Mesendoderm (in vitro differentiated cells): ENCODE measurements at regions not wholly inside any gene's neighbourhood (a gene's known extent, or its start where the extent isn't known, plus 50 kb on each side); places are given as distances from the start of the nearest gene placed in this dataset.

Source experiments
- DNase-seq: peaks from one replicate; pipeline ENCODE4 v3.0.0; 2013
- H2AK5ac ChIP-seq: 2 replicates; pipeline ENCODE4 v1.6.1; 2013; ENCODE audit warnings: low read length, inconsistent platforms
- H2BK120ac ChIP-seq: 2 replicates; pipeline ENCODE4 v1.6.1; 2013; ENCODE audit warnings: low read depth, mild to moderate bottlenecking, low read length, moderate library complexity, mixed read lengths
- H2BK15ac ChIP-seq: replicated peaks from 2 replicates; pipeline ENCODE4 v1.6.1; 2013; ENCODE audit warnings: low read depth, mild to moderate bottlenecking, moderate library complexity
- H2BK5ac ChIP-seq: 2 replicates; pipeline ENCODE4 v1.6.1; 2013; ENCODE audit warnings: low read length, inconsistent platforms
- H3K18ac ChIP-seq: 2 replicates; pipeline ENCODE4 v1.6.1; 2013; ENCODE audit warnings: mild to moderate bottlenecking, low read length, mixed read lengths
- H3K23ac ChIP-seq: one replicate; pipeline ENCODE4 v1.6.1; 2013; ENCODE audit warnings: low read length
- H3K27ac ChIP-seq: 2 replicates; pipeline ENCODE4 v1.5.1; 2013; ENCODE audit warnings: low read depth, mild to moderate bottlenecking, inconsistent platforms, low read length, moderate library complexity
- H3K27me3 ChIP-seq: 2 replicates; pipeline ENCODE4 v1.6.1; 2013; ENCODE audit warnings: low read length, control low read depth, mild to moderate bottlenecking, inconsistent platforms; ENCODE audit not compliant: insufficient read depth, poor library complexity
- H3K36me3 ChIP-seq: 2 replicates; pipeline ENCODE4 v1.6.1; 2013; ENCODE audit warnings: low read length, inconsistent platforms; ENCODE audit not compliant: control insufficient read depth, insufficient read depth
- H3K4ac ChIP-seq: one replicate; pipeline ENCODE4 v1.6.1; 2013; ENCODE audit warnings: low read depth, mild to moderate bottlenecking, low read length, moderate library complexity
- H3K4me1 ChIP-seq: 2 replicates; pipeline ENCODE4 v1.6.1; 2013; ENCODE audit warnings: low read depth, low read length, inconsistent platforms; ENCODE audit not compliant: control insufficient read depth
- H3K4me2 ChIP-seq: 2 replicates; pipeline ENCODE4 v1.6.1; 2013; ENCODE audit warnings: low read length
- H3K4me3 ChIP-seq: 2 replicates; pipeline ENCODE4 v1.5.1; 2013; ENCODE audit warnings: mild to moderate bottlenecking, low read length
- H3K56ac ChIP-seq: one replicate; pipeline ENCODE4 v1.6.1; 2013; ENCODE audit warnings: low read length
- H3K79me1 ChIP-seq: 2 replicates; pipeline ENCODE4 v1.6.1; 2013; ENCODE audit warnings: low read length, inconsistent platforms
- H3K79me2 ChIP-seq: 2 replicates; pipeline ENCODE4 v1.6.1; 2013; ENCODE audit warnings: mild to moderate bottlenecking, low read length; ENCODE audit not compliant: control insufficient read depth, insufficient read depth
- H3K9ac ChIP-seq: 2 replicates; pipeline ENCODE4 v1.6.1; 2013; ENCODE audit warnings: low read length, inconsistent platforms
- H4K5ac ChIP-seq: one replicate; pipeline ENCODE4 v1.6.1; 2013; ENCODE audit warnings: low read length
- H4K8ac ChIP-seq: one replicate; pipeline ENCODE4 v1.6.1; 2013; ENCODE audit warnings: low read depth, mild to moderate bottlenecking, control low read depth, low read length, moderate library complexity
- WGBS: extraction: QIAGEN DNeasy Blood & Tissue Kit; methylation state at CpG from one replicate; pipeline ENCODE4 v1.1.7; 2013; ENCODE audit warnings: low lambda C conversion rate, missing lambda C conversion rate; ENCODE audit not compliant: insufficient coverage; ENCODE audit errors: extremely low coverage; 5-methylcytosine and 5-hydroxymethylcytosine counted together

DNA sequence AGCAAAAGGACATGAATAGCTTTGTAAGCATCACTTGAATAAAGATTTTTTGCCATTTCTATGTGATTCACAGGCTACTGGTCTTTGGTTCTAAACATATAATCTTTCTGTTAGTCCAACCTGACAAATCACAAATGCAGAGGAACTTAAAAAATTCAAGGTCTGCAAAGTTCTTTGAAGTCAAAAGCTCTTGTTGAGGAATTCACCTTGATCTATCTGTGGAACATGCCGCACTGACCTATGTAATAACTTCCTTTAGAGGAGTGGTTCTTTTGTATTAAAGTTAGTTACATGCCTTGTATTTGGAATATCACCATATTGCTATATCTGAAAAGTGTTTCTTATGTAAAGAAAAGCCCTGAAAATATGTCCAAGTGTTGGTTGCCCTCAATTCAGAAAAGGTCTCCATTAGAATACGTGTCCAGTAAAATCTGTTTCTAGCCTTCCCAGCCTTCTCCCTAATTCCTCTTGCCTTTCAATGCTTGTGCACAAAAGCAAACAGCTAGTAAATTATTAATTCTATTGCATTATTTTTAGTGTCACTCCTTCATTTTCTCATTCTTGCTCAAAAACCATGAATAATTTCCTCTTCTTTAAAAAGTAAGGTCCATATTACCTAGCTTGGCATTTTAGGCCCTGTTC lies 1192.8 kb downstream of the FLRT2 start:
- Histone ChIP-seq H2AK5ac (no peak overlapping the region), H3K4me3 (no peak overlapping the region), H3K79me2 (no peaks in the 10 kb centered on the region), H3K27ac (no peak overlapping the region), H3K18ac (no peak overlapping the region), H4K5ac (no peak overlapping the region), H3K27me3 (no peaks in the 10 kb centered on the region), H3K79me1 (no peaks in the 10 kb centered on the region), H4K8ac (no peak overlapping the region), H2BK120ac (no peak overlapping the region), H3K4me2 (no peak overlapping the region), H3K4me1 (peaks cover 5% of the 10 kb centered on the region), H3K4ac (no peak overlapping the region), H3K9ac (no peak overlapping the region), H3K56ac (no peak overlapping the region), H3K36me3 (no peaks in the 10 kb centered on the region), H3K23ac (no peak overlapping the region), H2BK15ac (no peak overlapping the region), H2BK5ac (no peak overlapping the region)
- DNase-seq = no peak
- no CpG with 5 or more reads among the region's 2 CpGs for WGBS

DNA sequence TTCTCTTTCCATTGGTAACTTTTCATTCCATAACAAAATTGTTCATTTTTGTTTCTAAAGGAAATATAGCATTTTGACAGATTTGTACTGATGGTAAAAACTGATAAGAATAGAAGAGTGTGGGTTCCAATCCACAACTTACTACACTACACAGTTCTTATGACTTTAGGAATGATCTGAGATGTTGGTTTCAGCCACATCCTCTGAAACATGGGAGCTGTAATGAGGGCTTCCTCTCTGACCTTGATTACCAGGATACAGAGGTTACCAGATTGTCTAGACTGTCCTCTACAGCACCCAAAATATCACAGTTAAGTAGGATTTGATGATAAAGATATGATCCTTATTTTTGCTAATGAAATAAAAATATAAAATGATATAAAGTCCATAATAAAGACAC lies 1184.6 kb downstream of the FLRT2 start:
- no peaks in the 10 kb centered on the region for H3K79me1 ChIP-seq
- H3K4ac ChIP-seq = no peak overlapping the region
- H3K4me1 ChIP-seq = no peaks in the 10 kb centered on the region
- no peaks in the 10 kb centered on the region for H3K36me3 ChIP-seq
- H2AK5ac ChIP-seq = no peak overlapping the region
- H2BK5ac ChIP-seq = no peak overlapping the region
- no peak overlapping the region for H3K23ac ChIP-seq
- H4K8ac ChIP-seq = no peak overlapping the region
- no peak overlapping the region for H3K27ac ChIP-seq
- no peak overlapping the region for H4K5ac ChIP-seq
- H2BK15ac ChIP-seq = no peak overlapping the region
- no peak overlapping the region for H3K56ac ChIP-seq
- no peak for DNase-seq
- no peak overlapping the region for H3K9ac ChIP-seq
- H3K4me3 ChIP-seq = no peak overlapping the region
- H3K27me3 ChIP-seq = no peaks in the 10 kb centered on the region
- H3K18ac ChIP-seq = no peak overlapping the region
- H2BK120ac ChIP-seq = no peak overlapping the region
- no peaks in the 10 kb centered on the region for H3K79me2 ChIP-seq
- no peak overlapping the region for H3K4me2 ChIP-seq

DNA sequence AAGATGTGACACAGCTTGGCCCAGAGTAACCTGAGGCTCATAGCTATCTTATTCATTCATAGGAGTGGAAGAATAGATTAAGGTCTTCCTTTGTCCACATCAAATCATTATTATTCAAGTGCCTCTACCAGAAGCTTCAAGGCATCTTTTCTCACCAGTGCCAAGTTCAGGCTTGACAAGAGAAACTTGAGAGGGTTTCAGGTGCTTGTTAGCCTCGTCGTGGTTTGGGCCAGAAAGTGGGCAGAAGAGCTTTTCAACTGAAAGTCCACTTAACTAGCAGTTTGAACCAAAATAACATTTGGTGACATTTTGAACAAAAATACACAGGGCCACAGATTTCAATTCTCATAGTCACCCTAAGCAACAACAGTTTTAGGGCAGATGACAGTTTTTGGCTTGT lies 1184.2 kb downstream of the FLRT2 start:
- Histone ChIP-seq H3K4me1 (no peaks in the 10 kb centered on the region), H3K79me1 (no peaks in the 10 kb centered on the region), H2BK15ac (peak overlapping the region; percentile 78), H3K27ac (no peak overlapping the region), H3K36me3 (no peaks in the 10 kb centered on the region), H3K18ac (no peak overlapping the region), H2BK5ac (no peak overlapping the region), H2AK5ac (no peak overlapping the region), H3K27me3 (no peaks in the 10 kb centered on the region), H3K9ac (no peak overlapping the region), H3K56ac (no peak overlapping the region), H4K5ac (no peak overlapping the region), H4K8ac (no peak overlapping the region), H3K4ac (no peak overlapping the region), H3K79me2 (no peaks in the 10 kb centered on the region), H3K4me2 (no peak overlapping the region), H3K4me3 (no peak overlapping the region), H3K23ac (no peak overlapping the region), H2BK120ac (no peak overlapping the region)
- no CpG with 5 or more reads among the region's 2 CpGs for WGBS
- no peak for DNase-seq

DNA sequence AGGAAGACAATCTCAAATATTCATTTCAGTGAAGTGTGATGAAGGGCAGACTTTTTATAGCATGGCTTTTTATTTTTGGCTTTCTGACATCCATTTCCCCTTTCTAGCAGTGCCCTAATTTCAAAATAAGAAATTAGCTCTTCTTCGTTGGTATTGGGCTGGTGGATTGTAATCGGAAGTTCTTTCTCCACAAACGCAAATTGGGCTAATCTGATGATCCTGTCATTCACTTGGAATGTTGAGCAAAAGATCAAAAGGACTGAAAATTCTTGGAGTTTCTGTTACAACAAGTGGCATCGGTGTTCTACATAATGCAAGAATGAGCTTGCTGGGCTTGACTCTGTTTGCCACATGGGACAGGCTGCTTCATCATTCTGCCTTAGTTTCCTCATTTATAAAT lies 1182.8 kb downstream of the FLRT2 start:
- H3K4me1 ChIP-seq = no peaks in the 10 kb centered on the region
- H3K36me3 ChIP-seq = no peaks in the 10 kb centered on the region
- no peak overlapping the region for H2BK120ac ChIP-seq
- H2AK5ac ChIP-seq = no peak overlapping the region
- no peak overlapping the region for H3K18ac ChIP-seq
- no peak overlapping the region for H3K4me2 ChIP-seq
- no peak overlapping the region for H3K9ac ChIP-seq
- H2BK5ac ChIP-seq = no peak overlapping the region
- H3K23ac ChIP-seq = no peak overlapping the region
- WGBS = no CpG with 5 or more reads among the region's 4 CpGs
- H3K79me1 ChIP-seq = no peaks in the 10 kb centered on the region
- no peak overlapping the region for H3K4me3 ChIP-seq
- H2BK15ac ChIP-seq = no peak overlapping the region
- DNase-seq = peak; percentile 92
- H3K4ac ChIP-seq = no peak overlapping the region
- no peak overlapping the region for H3K56ac ChIP-seq
- no peak overlapping the region for H4K8ac ChIP-seq
- no peaks in the 10 kb centered on the region for H3K27me3 ChIP-seq
- no peak overlapping the region for H3K27ac ChIP-seq
- no peak overlapping the region for H4K5ac ChIP-seq
- no peaks in the 10 kb centered on the region for H3K79me2 ChIP-seq

DNA sequence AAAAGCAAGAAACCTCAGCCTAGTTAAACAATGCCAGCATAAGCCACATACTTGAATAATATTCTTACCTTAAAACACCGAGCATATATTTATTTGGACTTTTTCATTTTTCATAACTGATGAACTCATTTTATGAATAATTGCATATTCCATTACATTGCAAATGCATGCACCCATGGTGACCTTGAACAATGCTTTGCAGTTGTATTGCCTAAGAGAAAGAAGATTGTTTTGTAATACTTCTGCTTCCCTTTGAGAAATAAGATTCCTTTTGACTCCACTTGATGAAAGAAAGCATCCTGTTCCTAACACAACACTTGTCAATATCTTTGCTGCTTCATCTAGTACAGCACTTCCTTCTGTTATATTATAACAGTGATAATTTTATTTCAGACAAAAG lies 1182.2 kb downstream of the FLRT2 start:
- no peak overlapping the region for H3K27ac ChIP-seq
- H2BK120ac ChIP-seq = no peak overlapping the region
- H3K4me1 ChIP-seq = no peaks in the 10 kb centered on the region
- no peak overlapping the region for H4K5ac ChIP-seq
- no peak overlapping the region for H3K4me2 ChIP-seq
- no peak overlapping the region for H2BK15ac ChIP-seq
- H3K18ac ChIP-seq = no peak overlapping the region
- no peaks in the 10 kb centered on the region for H3K79me1 ChIP-seq
- H2AK5ac ChIP-seq = no peak overlapping the region
- DNase-seq = no peak
- WGBS = no CpG with 5 or more reads among the region's 1 CpG
- no peaks in the 10 kb centered on the region for H3K27me3 ChIP-seq
- H3K79me2 ChIP-seq = no peaks in the 10 kb centered on the region
- H3K9ac ChIP-seq = no peak overlapping the region
- no peak overlapping the region for H3K56ac ChIP-seq
- no peak overlapping the region for H3K4ac ChIP-seq
- no peak overlapping the region for H3K4me3 ChIP-seq
- no peaks in the 10 kb centered on the region for H3K36me3 ChIP-seq
- no peak overlapping the region for H2BK5ac ChIP-seq
- no peak overlapping the region for H4K8ac ChIP-seq
- H3K23ac ChIP-seq = no peak overlapping the region

DNA sequence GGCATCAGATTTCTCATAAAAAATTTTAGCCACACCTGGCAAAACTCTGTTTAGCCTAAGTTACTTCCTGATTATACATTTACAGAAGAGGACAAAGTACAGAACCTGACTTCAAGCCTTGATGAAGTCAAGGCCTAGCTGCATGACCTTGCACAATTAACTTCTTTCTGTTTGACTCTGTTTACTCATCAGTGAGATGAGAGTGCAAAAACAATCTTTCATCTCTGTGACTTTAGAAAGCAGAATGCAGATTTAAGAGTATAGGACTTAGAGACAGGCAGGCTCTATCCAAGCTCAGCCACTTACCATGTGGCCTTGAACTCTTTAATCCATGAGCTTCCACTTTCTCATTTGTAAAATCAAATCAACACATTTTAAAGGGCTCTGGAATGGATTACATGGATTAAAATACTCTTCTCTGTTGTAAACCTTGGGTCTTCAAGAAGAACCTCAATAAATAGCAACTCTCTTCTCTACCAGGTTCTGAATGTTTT lies 1178.9 kb downstream of the FLRT2 start:
- Histone ChIP-seq H3K56ac (no peak overlapping the region), H2AK5ac (no peak overlapping the region), H2BK5ac (no peak overlapping the region), H3K4ac (no peak overlapping the region), H2BK120ac (no peak overlapping the region), H3K4me1 (no peaks in the 10 kb centered on the region), H3K79me1 (no peaks in the 10 kb centered on the region), H3K27me3 (no peaks in the 10 kb centered on the region), H3K4me2 (no peak overlapping the region), H3K9ac (no peak overlapping the region), H3K27ac (no peak overlapping the region), H2BK15ac (no peak overlapping the region), H3K23ac (no peak overlapping the region), H3K4me3 (no peak overlapping the region), H4K5ac (no peak overlapping the region), H3K36me3 (no peaks in the 10 kb centered on the region), H4K8ac (no peak overlapping the region), H3K18ac (no peak overlapping the region), H3K79me2 (no peaks in the 10 kb centered on the region)
- no peak for DNase-seq
